Colonic mucosa (tissue), 4 donors: ENCODE measurements at regions not wholly inside any gene's neighbourhood (a gene's known extent, or its start where the extent isn't known, plus 50 kb on each side); places are given as distances from the start of the nearest gene placed in this dataset.

ENCODE experiments used
- DNase-seq: peaks from one replicate; pipeline ENCODE4 v3.0.0-alpha.2; 2020
- H3K27ac ChIP-seq: fragments of 200-600 bp; one replicate; pipeline ENCODE4 v1.8.0; 2021
- H3K27me3 ChIP-seq: fragments of 200-600 bp; one replicate; pipeline ENCODE4 v1.8.0; 2021
- H3K36me3 ChIP-seq: fragments of 200-600 bp; one replicate; pipeline ENCODE4 v1.8.0; 2021
- H3K4me1 ChIP-seq: fragments of 200-600 bp; one replicate; pipeline ENCODE4 v1.8.0; 2021; ENCODE audit warnings: mild to moderate bottlenecking
- H3K4me3 ChIP-seq: fragments of 200-600 bp; one replicate; pipeline ENCODE4 v1.8.0; 2021
- H3K9ac ChIP-seq, 2 donors: one replicate each; pipeline ENCODE4 v1.7.0; 2013; ENCODE audit warnings: control low read depth in 2 of 2, low read depth in 2 of 2, low read length in 2 of 2
- H3K9me3 ChIP-seq: fragments of 200-600 bp; one replicate; pipeline ENCODE4 v1.8.0; 2021
- CTCF ChIP-seq: fragments of 200-600 bp; IDR thresholded peaks from one replicate; pipeline ENCODE4 v1.8.0; 2022; ENCODE audit warnings: antibody characterized with exemption, mild to moderate bottlenecking
- intact Hi-C: fragments of 100-400 bp; cut with DNase I; formaldehyde crosslinking; loops from one replicate; pipeline ENCODE4 v1.14.1; 2022
- donor health status: healthy.
- donor health status: DM: no; HTN: no; CAD: no.
- donor health status: DM: no; HTN: no; CAD: no.

- no peak for TF ChIP-seq CTCF
- Histone ChIP-seq H3K27me3 (no peaks in the 10 kb centered on the region), H3K9ac (no peak overlapping the region), H3K4me3 (no peak overlapping the region), H3K36me3 (no peaks in the 10 kb centered on the region), H3K4me1 (no peaks in the 10 kb centered on the region), H3K27ac (no peak overlapping the region), H3K9me3 (peaks cover 6% of the 10 kb centered on the region)
- intact Hi-C loops, result no loop called here
- DNase-seq, result no peak
Measured at GRCh38 chr4:43264730-43265129, 372.2 kb downstream of the GRXCR1 start.

GRCh38 chr4:43271946-43272345 is 379.4 kb downstream of the GRXCR1 start:
- H3K27ac ChIP-seq, result no peak overlapping the region
- no peaks in the 10 kb centered on the region for H3K9me3 ChIP-seq
- intact Hi-C loops, result no loop called here
- H3K36me3 ChIP-seq, result no peaks in the 10 kb centered on the region
- H3K27me3 ChIP-seq, result no peaks in the 10 kb centered on the region
- no peak overlapping the region for H3K4me3 ChIP-seq
- H3K9ac ChIP-seq, result no peak overlapping the region
- H3K4me1 ChIP-seq, result no peaks in the 10 kb centered on the region
- TF ChIP-seq CTCF, result no peak
- DNase-seq, result no peak

- TF ChIP-seq CTCF, result no peak
- intact Hi-C loops, result no loop called here
- no peaks in the 10 kb centered on the region for H3K27me3 ChIP-seq
- no peak for DNase-seq
- no peaks in the 10 kb centered on the region for H3K36me3 ChIP-seq
- H3K9me3 ChIP-seq, result no peaks in the 10 kb centered on the region
- no peak overlapping the region for H3K9ac ChIP-seq
- no peak overlapping the region for H3K4me3 ChIP-seq
- H3K27ac ChIP-seq, result no peak overlapping the region
- no peaks in the 10 kb centered on the region for H3K4me1 ChIP-seq
Measured at GRCh38 chr4:43274376-43274775, 381.9 kb downstream of the GRXCR1 start.

- Histone ChIP-seq H3K27ac (no peak overlapping the region), H3K4me3 (no peak overlapping the region), H3K9ac (no peak overlapping the region), H3K27me3 (no peaks in the 10 kb centered on the region), H3K4me1 (no peaks in the 10 kb centered on the region), H3K36me3 (no peaks in the 10 kb centered on the region), H3K9me3 (no peaks in the 10 kb centered on the region)
- no peak for DNase-seq
- TF ChIP-seq CTCF, result no peak
- intact Hi-C loops, result no loop called here
Measured at GRCh38 chr4:43275779-43276178, 383.3 kb downstream of the GRXCR1 start.

- DNase-seq, result no peak
- no peaks in the 10 kb centered on the region for H3K27me3 ChIP-seq
- TF ChIP-seq CTCF, result no peak
- H3K36me3 ChIP-seq, result no peaks in the 10 kb centered on the region
- no peak overlapping the region for H3K4me3 ChIP-seq
- intact Hi-C loops, result no loop called here
- no peak overlapping the region for H3K9ac ChIP-seq
- no peaks in the 10 kb centered on the region for H3K9me3 ChIP-seq
- H3K27ac ChIP-seq, result no peak overlapping the region
- no peaks in the 10 kb centered on the region for H3K4me1 ChIP-seq
Measured at GRCh38 chr4:43276321-43276720, 383.8 kb downstream of the GRXCR1 start.

GRCh38 chr4:43277003-43277402 is 384.5 kb downstream of the GRXCR1 start:
- Histone ChIP-seq H3K27me3 (no peaks in the 10 kb centered on the region), H3K4me3 (no peak overlapping the region), H3K9me3 (no peaks in the 10 kb centered on the region), H3K27ac (no peak overlapping the region), H3K4me1 (no peaks in the 10 kb centered on the region), H3K36me3 (no peaks in the 10 kb centered on the region), H3K9ac (no peak overlapping the region)
- TF ChIP-seq CTCF, result no peak
- no peak for DNase-seq
- intact Hi-C loops, result no loop called here
